ENCODE measurements at regions not wholly inside any gene's neighbourhood (a gene's known extent, or its start where the extent isn't known, plus 50 kb on each side); places are given as distances from the start of the nearest gene placed in this dataset.

GRCh38 chr2:180130403-180130802 is 123.3 kb upstream of the CWC22 start:
- no peak for TF ChIP-seq CTCF (IDR thresholded peaks at IDR 0.05; ENCODE audit: unreplicated experiment)
- Mint-ChIP-seq H3K27ac (no peak overlapping the region), H3K27me3 (no peaks in the 10 kb centered on the region), H3K36me3 (ENCODE audit: insufficient read depth) (no peaks in the 10 kb centered on the region), H3K4me1 (ENCODE audit: low read depth) (peaks cover 3% of the 10 kb centered on the region), H3K9me3 (ENCODE audit: low read depth) (peaks cover 7% of the 10 kb centered on the region), H3K4me3 (ENCODE audit: low read depth) (no peak overlapping the region)
- no peak for DNase-seq (ENCODE audit: low spot score, unreplicated experiment)

- H3K4me1 Mint-ChIP-seq (ENCODE audit: low read depth), result peaks cover 4% of the 10 kb centered on the region
- H3K9me3 Mint-ChIP-seq (ENCODE audit: low read depth), result peaks cover 7% of the 10 kb centered on the region
- no peak for DNase-seq (ENCODE audit: low spot score, unreplicated experiment)
- H3K27ac Mint-ChIP-seq, result no peak overlapping the region
- H3K4me3 Mint-ChIP-seq (ENCODE audit: low read depth), result no peak overlapping the region
- no peaks in the 10 kb centered on the region for H3K36me3 Mint-ChIP-seq (ENCODE audit: insufficient read depth)
- H3K27me3 Mint-ChIP-seq, result no peaks in the 10 kb centered on the region
- TF ChIP-seq CTCF (IDR thresholded peaks at IDR 0.05; ENCODE audit: unreplicated experiment), result no peak
Observed at GRCh38 chr2:180128861-180129260, 121.8 kb upstream of the CWC22 start.

GRCh38 chr2:180125245-180125962 is 118.3 kb upstream of the CWC22 start:
- Mint-ChIP-seq H3K4me3 (ENCODE audit: low read depth) (no peak overlapping the region), H3K27ac (no peak overlapping the region), H3K4me1 (ENCODE audit: low read depth) (peaks cover 4% of the 10 kb centered on the region), H3K27me3 (no peaks in the 10 kb centered on the region), H3K36me3 (ENCODE audit: insufficient read depth) (no peaks in the 10 kb centered on the region), H3K9me3 (ENCODE audit: low read depth) (no peaks in the 10 kb centered on the region)
- DNase-seq (ENCODE audit: low spot score, unreplicated experiment), result peak; percentile 40
- peak; percentile 75 for TF ChIP-seq CTCF (IDR thresholded peaks at IDR 0.05; ENCODE audit: unreplicated experiment)

- H3K27me3 Mint-ChIP-seq, result no peaks in the 10 kb centered on the region
- no peaks in the 10 kb centered on the region for H3K9me3 Mint-ChIP-seq (ENCODE audit: low read depth)
- no peaks in the 10 kb centered on the region for H3K36me3 Mint-ChIP-seq (ENCODE audit: insufficient read depth)
- no peak overlapping the region for H3K27ac Mint-ChIP-seq
- peaks cover 4% of the 10 kb centered on the region for H3K4me1 Mint-ChIP-seq (ENCODE audit: low read depth)
- TF ChIP-seq CTCF (IDR thresholded peaks at IDR 0.05; ENCODE audit: unreplicated experiment), result peak; percentile 74
- no peak overlapping the region for H3K4me3 Mint-ChIP-seq (ENCODE audit: low read depth)
- DNase-seq (ENCODE audit: low spot score, unreplicated experiment), result no peak
Observed at GRCh38 chr2:180124273-180125139, 117.4 kb upstream of the CWC22 start.

GRCh38 chr2:180122874-180123273 is 115.8 kb upstream of the CWC22 start:
- Mint-ChIP-seq H3K9me3 (ENCODE audit: low read depth) (no peaks in the 10 kb centered on the region), H3K4me3 (ENCODE audit: low read depth) (no peak overlapping the region), H3K27me3 (no peaks in the 10 kb centered on the region), H3K27ac (no peak overlapping the region), H3K4me1 (ENCODE audit: low read depth) (peaks cover 4% of the 10 kb centered on the region), H3K36me3 (ENCODE audit: insufficient read depth) (no peaks in the 10 kb centered on the region)
- no peak for TF ChIP-seq CTCF (IDR thresholded peaks at IDR 0.05; ENCODE audit: unreplicated experiment)
- no peak for DNase-seq (ENCODE audit: low spot score, unreplicated experiment)

Measured in progenitor cell of endocrine pancreas (in vitro differentiated cells).